SK-N-SH (cell line): ENCODE measurements at regions not wholly inside any gene's neighbourhood (a gene's known extent, or its start where the extent isn't known, plus 50 kb on each side); places are given as distances from the start of the nearest gene placed in this dataset.

Experiments
- CTCF ChIA-PET: fragments of 300-600, 350-600 bp; formaldehyde crosslinking; extraction: SDS; loops from one replicate; lab custom pipeline; 2021; lab: Yijun Ruan, JAX
- POLR2A ChIA-PET: fragments of 350-600 bp; sonication (Branson Sonifier 250); formaldehyde crosslinking; extraction: SDS; loops from one replicate; lab custom pipeline; 2020; ENCODE audit warnings: antibody characterized with exemption, inconsistent platforms; lab: Yijun Ruan, JAX
- DNase-seq: peaks from one replicate; pipeline ENCODE4 v3.0.0; 2012
- H2AFZ ChIP-seq: fragments of 200-600 bp; sonication (generic); 2 replicates; pipeline ENCODE4 v1.8.1; 2016; ENCODE audit warnings: antibody characterized with exemption, mild to moderate bottlenecking, low read depth
- H3F3A ChIP-seq: fragments of 200-600 bp; sonication (generic); replicated peaks from 2 replicates; pipeline ENCODE3; 2016; ENCODE audit warnings: antibody characterized with exemption, mild to moderate bottlenecking; ENCODE audit not compliant: insufficient read depth
- H3K27ac ChIP-seq, 2 experiments: fragments of 200-500 bp in 1 of 2; fragments of 200-600 bp in 1 of 2; sonication (Bioruptor generic) in 1 of 2; sonication (generic), shearing (Covaris generic) in 1 of 2; 2 replicates each; pipeline versions ENCODE4 v1.5.1 to v1.6.1; 2014 to 2016; ENCODE audit warnings: low read depth in 2 of 2, inconsistent platforms in 1 of 2, low read length in 1 of 2, mild to moderate bottlenecking in 1 of 2, mixed read lengths in 1 of 2
- H3K27me3 ChIP-seq: fragments of 200-600 bp; sonication (generic), shearing (Covaris generic); 2 replicates; pipeline ENCODE4 v1.6.1; 2016; ENCODE audit warnings: mixed run types; ENCODE audit not compliant: insufficient read depth
- H3K36me3 ChIP-seq, 2 experiments: fragments of 200-500 bp in 1 of 2; fragments of 200-600 bp in 1 of 2; sonication (Bioruptor generic) in 1 of 2; sonication (generic) in 1 of 2; replicated peaks in 1 of 2; 2 replicates each; pipeline versions ENCODE3 to v1.5.1; 2014 to 2016; ENCODE audit warnings: low read length in 1 of 2, mild to moderate bottlenecking in 1 of 2; ENCODE audit not compliant: insufficient read depth in 2 of 2, control insufficient read depth in 1 of 2
- H3K4me1 ChIP-seq, 2 experiments: fragments of 200-500 bp in 1 of 2; fragments of 200-600 bp in 1 of 2; sonication (Bioruptor generic) in 1 of 2; sonication (generic), shearing (Covaris generic) in 1 of 2; 2 replicates each; pipeline versions ENCODE4 v1.5.1 to v1.6.1; 2014 to 2016; ENCODE audit warnings: low read depth in 1 of 2, low read length in 1 of 2, mixed run types in 1 of 2; ENCODE audit not compliant: insufficient read depth in 2 of 2, control insufficient read depth in 1 of 2
- H3K4me2 ChIP-seq: fragments of 200-600 bp; sonication (generic), shearing (Covaris generic); 2 replicates; pipeline ENCODE4 v1.6.1; 2017; ENCODE audit warnings: mixed run types
- H3K4me3 ChIP-seq, 2 experiments: fragments of 200-500 bp in 1 of 2; fragments of 200-600 bp in 1 of 2; sonication (Bioruptor generic) in 1 of 2; sonication (generic), shearing (Covaris generic) in 1 of 2; 2 replicates each; pipeline versions ENCODE4 v1.5.1 to v1.8.1; 2014 to 2016; ENCODE audit warnings: low read depth in 2 of 2, inconsistent platforms in 1 of 2, low read length in 1 of 2, mild to moderate bottlenecking in 1 of 2, mixed read lengths in 1 of 2, moderate library complexity in 1 of 2
- H3K79me2 ChIP-seq: fragments of 200-600 bp; sonication (generic); 2 replicates; pipeline ENCODE4 v1.8.1; 2017; ENCODE audit warnings: mild to moderate bottlenecking; ENCODE audit not compliant: insufficient read depth
- H3K9ac ChIP-seq: fragments of 200-600 bp; sonication (generic); 2 replicates; pipeline ENCODE4 v1.6.1; 2017; ENCODE audit warnings: mixed run types
- H3K9me2 ChIP-seq: fragments of 200-600 bp; sonication (generic); 2 replicates; pipeline ENCODE4 v1.6.1; 2017; ENCODE audit warnings: mixed run types
- H3K9me3 ChIP-seq: fragments of 200-600 bp; sonication (generic); 2 replicates; pipeline ENCODE4 v1.6.1; 2017; ENCODE audit warnings: mixed run types, mild to moderate bottlenecking, moderate library complexity
- H4K20me1 ChIP-seq: fragments of 200-600 bp; sonication (generic); 2 replicates; pipeline ENCODE4 v1.6.1; 2017; ENCODE audit warnings: mild to moderate bottlenecking, mixed run types; ENCODE audit not compliant: insufficient read depth
- CHD2 ChIP-seq: fragments of 150-350 bp; IDR thresholded peaks from 2 replicates; pipeline ENCODE4 v1.6.1; 2018; ENCODE audit warnings: low read length; ENCODE audit not compliant: partially characterized antibody
- EP300 ChIP-seq, 2 experiments: IDR thresholded peaks; 2 replicates each; pipeline versions ENCODE4 v1.4.0 to v1.6.1; 2012; ENCODE audit warnings: borderline replicate concordance in 1 of 2, low read depth in 1 of 2, low read length in 1 of 2
- JUND ChIP-seq: IDR thresholded peaks from 2 replicates; pipeline ENCODE4 v1.4.0; 2012
- MEF2A ChIP-seq: IDR thresholded peaks from 2 replicates; pipeline ENCODE4 v1.4.0; 2012; ENCODE audit warnings: low read depth, borderline replicate concordance
- RCOR1 ChIP-seq: fragments of 150-350 bp; IDR thresholded peaks from 2 replicates; pipeline ENCODE4 v1.6.1; 2017; ENCODE audit warnings: antibody characterized with exemption, low read length
- SIN3A ChIP-seq: IDR thresholded peaks from 2 replicates; pipeline ENCODE4 v1.6.1; 2012; ENCODE audit warnings: low read depth, mild to moderate bottlenecking, low read length, moderate library complexity, borderline replicate concordance
- USF1 ChIP-seq: IDR thresholded peaks from 2 replicates; pipeline ENCODE4 v1.4.0; 2012; ENCODE audit warnings: low read depth, borderline replicate concordance
- WGBS: methylation state at CpG from one replicate; pipeline ENCODE4 v1.1.6; 2017; ENCODE audit warnings: low lambda C conversion rate; 5-methylcytosine and 5-hydroxymethylcytosine counted together
- TF ChIP-seq, protein P1 (sequence below): fragments of 150-350 bp; IDR thresholded peaks from 2 replicates; pipeline ENCODE4 v1.6.1; 2017; ENCODE audit warnings: antibody characterized with exemption, low read length, low read depth, borderline replicate concordance
- TF ChIP-seq, protein P2 (sequence below): IDR thresholded peaks from 2 replicates; pipeline ENCODE4 v1.4.0; 2012; ENCODE audit warnings: low read depth, borderline replicate concordance

- H2AFZ ChIP-seq, result no peak overlapping the region
- no peak for DNase-seq
- WGBS, result 92% methylated on average over 7 of the region's 9 CpGs
- ChIA-PET POLR2A (no interaction called here), CTCF (no interaction called here)
- no peak overlapping the region for H3K9ac ChIP-seq
- H3K9me3 ChIP-seq, result no peaks in the 10 kb centered on the region
- peaks cover 9 to 30% of the 10 kb centered on the region in 2 experiments for H3K4me1 ChIP-seq
- no peak overlapping the region for H3K4me2 ChIP-seq
- no peaks in the 10 kb centered on the region for H3K9me2 ChIP-seq
- no peaks in the 10 kb centered on the region for H3K79me2 ChIP-seq
- no peak overlapping the region for H3K4me3 ChIP-seq
- no peaks in the 10 kb centered on the region for H3K36me3 ChIP-seq
- no peaks in the 10 kb centered on the region for H3K27me3 ChIP-seq
- no peak overlapping the region for H3K27ac ChIP-seq
- H4K20me1 ChIP-seq, result no peaks in the 10 kb centered on the region
- peaks cover 4% of the 10 kb centered on the region for H3F3A ChIP-seq
- TF ChIP-seq, protein P1, sequence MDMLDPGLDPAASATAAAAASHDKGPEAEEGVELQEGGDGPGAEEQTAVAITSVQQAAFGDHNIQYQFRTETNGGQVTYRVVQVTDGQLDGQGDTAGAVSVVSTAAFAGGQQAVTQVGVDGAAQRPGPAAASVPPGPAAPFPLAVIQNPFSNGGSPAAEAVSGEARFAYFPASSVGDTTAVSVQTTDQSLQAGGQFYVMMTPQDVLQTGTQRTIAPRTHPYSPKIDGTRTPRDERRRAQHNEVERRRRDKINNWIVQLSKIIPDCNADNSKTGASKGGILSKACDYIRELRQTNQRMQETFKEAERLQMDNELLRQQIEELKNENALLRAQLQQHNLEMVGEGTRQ, result no peak
- TF ChIP-seq USF1, result no peak
- no peak for TF ChIP-seq MEF2A
- no peak for TF ChIP-seq EP300 (IDR thresholded peaks at IDR 0.05; ENCODE audit: borderline replicate concordance in 1 of 2, low read depth in 1 of 2, low read length in 1 of 2)
- TF ChIP-seq CHD2, result no peak
- no peak for TF ChIP-seq SIN3A
Measured at GRCh38 chr20:50341050-50341449, 150.4 kb downstream of the CEBPB start.

GRCh38 chr20:50341880-50342637, 151.4 kb downstream of the CEBPB start:
- ChIA-PET POLR2A (no interaction called here), CTCF (no interaction called here)
- no peaks in the 10 kb centered on the region for H3K9me2 ChIP-seq
- H3K4me1 ChIP-seq, result peaks cover 13 to 39% of the 10 kb centered on the region in 2 experiments
- H3K79me2 ChIP-seq, result no peaks in the 10 kb centered on the region
- no peak for DNase-seq
- H2AFZ ChIP-seq, result no peak overlapping the region
- H4K20me1 ChIP-seq, result no peaks in the 10 kb centered on the region
- no peak overlapping the region for H3K27ac ChIP-seq
- no peaks in the 10 kb centered on the region for H3K27me3 ChIP-seq
- H3K4me2 ChIP-seq, result no peak overlapping the region
- H3K9me3 ChIP-seq, result no peaks in the 10 kb centered on the region
- H3K4me3 ChIP-seq, result no peak overlapping the region
- peaks cover 4% of the 10 kb centered on the region for H3F3A ChIP-seq
- no peaks in the 10 kb centered on the region for H3K36me3 ChIP-seq
- WGBS, result 88% methylated on average over 12 of the region's 12 CpGs
- no peak overlapping the region for H3K9ac ChIP-seq
- TF ChIP-seq RCOR1 (no peak), JUND (no peak)
- TF ChIP-seq, protein P2, sequence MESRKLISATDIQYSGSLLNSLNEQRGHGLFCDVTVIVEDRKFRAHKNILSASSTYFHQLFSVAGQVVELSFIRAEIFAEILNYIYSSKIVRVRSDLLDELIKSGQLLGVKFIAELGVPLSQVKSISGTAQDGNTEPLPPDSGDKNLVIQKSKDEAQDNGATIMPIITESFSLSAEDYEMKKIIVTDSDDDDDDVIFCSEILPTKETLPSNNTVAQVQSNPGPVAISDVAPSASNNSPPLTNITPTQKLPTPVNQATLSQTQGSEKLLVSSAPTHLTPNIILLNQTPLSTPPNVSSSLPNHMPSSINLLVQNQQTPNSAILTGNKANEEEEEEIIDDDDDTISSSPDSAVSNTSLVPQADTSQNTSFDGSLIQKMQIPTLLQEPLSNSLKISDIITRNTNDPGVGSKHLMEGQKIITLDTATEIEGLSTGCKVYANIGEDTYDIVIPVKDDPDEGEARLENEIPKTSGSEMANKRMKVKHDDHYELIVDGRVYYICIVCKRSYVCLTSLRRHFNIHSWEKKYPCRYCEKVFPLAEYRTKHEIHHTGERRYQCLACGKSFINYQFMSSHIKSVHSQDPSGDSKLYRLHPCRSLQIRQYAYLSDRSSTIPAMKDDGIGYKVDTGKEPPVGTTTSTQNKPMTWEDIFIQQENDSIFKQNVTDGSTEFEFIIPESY, result no peak
